SK-N-SH treated with all-trans-retinoic acid at 6 μM for 48 hours (cell line): ENCODE measurements at regions not wholly inside any gene's neighbourhood (a gene's known extent, or its start where the extent isn't known, plus 50 kb on each side); places are given as distances from the start of the nearest gene placed in this dataset.

Source experiments
- ATAC-seq: fragments of 200-7000 bp; cut with Tn5 transposase; 3 replicates; pipeline ENCODE4 v1.9.1; 2020; ENCODE audit warnings: mild to moderate bottlenecking, moderate library complexity
- ARNTL ChIP-seq: fragments of 450-650 bp; formaldehyde crosslinking; IDR thresholded peaks from 2 replicates; pipeline ENCODE4 v1.5.0; 2020; ENCODE audit warnings: low read depth, mild to moderate bottlenecking, moderate library complexity, borderline replicate concordance
- BACH2 ChIP-seq: fragments of 250-450 bp; sonication (Bioruptor Pico); IDR thresholded peaks from 2 replicates; pipeline ENCODE4 v1.9.0; 2021; ENCODE audit warnings: mild to moderate bottlenecking, borderline replicate concordance
- CSDC2 ChIP-seq: fragments of 250-450 bp; sonication (Bioruptor Pico); IDR thresholded peaks from 2 replicates; pipeline ENCODE4 v1.5.0; 2020; ENCODE audit warnings: mild to moderate bottlenecking, moderate library complexity
- ESRRG ChIP-seq: fragments of 250-450 bp; sonication (Bioruptor Pico); IDR thresholded peaks from 2 replicates; pipeline ENCODE4 v1.6.1; 2021; ENCODE audit warnings: mild to moderate bottlenecking
- GLIS3 ChIP-seq: fragments of 250-450 bp; sonication (Bioruptor Pico); IDR thresholded peaks from 2 replicates; pipeline ENCODE4 v1.5.0; 2020; ENCODE audit warnings: mild to moderate bottlenecking, moderate library complexity
- ISL1 ChIP-seq: fragments of 250-450 bp; sonication (Bioruptor Pico); IDR thresholded peaks from 2 replicates; pipeline ENCODE4 v2.1.2; 2022; ENCODE audit warnings: mild to moderate bottlenecking, moderate library complexity
- OSR1 ChIP-seq: fragments of 250-450 bp; sonication (Bioruptor Pico); IDR thresholded peaks from 2 replicates; pipeline ENCODE4 v1.8.0; 2022; ENCODE audit warnings: moderate library complexity, mild to moderate bottlenecking, inconsistent platforms
- RARB ChIP-seq: fragments of 250-450 bp; sonication (Bioruptor Pico); IDR thresholded peaks from 2 replicates; pipeline ENCODE4 v1.8.0; 2021; ENCODE audit warnings: mild to moderate bottlenecking, moderate library complexity
- SNAI2 ChIP-seq: fragments of 250-450 bp; sonication (Bioruptor Pico); IDR thresholded peaks from 2 replicates; pipeline ENCODE4 v1.5.0; 2020; ENCODE audit warnings: mild to moderate bottlenecking, moderate library complexity
- TCF4 ChIP-seq: fragments of 250-450 bp; sonication (Bioruptor Pico); IDR thresholded peaks from 2 replicates; pipeline ENCODE4 v1.8.0; 2021; ENCODE audit warnings: mild to moderate bottlenecking, moderate library complexity, borderline replicate concordance
- TOX ChIP-seq: fragments of 250-450 bp; sonication (Bioruptor Pico); IDR thresholded peaks from 2 replicates; pipeline ENCODE4 v1.8.0; 2021; ENCODE audit warnings: mild to moderate bottlenecking, moderate library complexity, borderline replicate concordance
- ZC3H10 ChIP-seq: fragments of 250-450 bp; sonication (Bioruptor Pico); IDR thresholded peaks from 2 replicates; pipeline ENCODE4 v1.5.1; 2021; ENCODE audit warnings: mild to moderate bottlenecking, moderate library complexity
- ZFP3 ChIP-seq: fragments of 250-450 bp; sonication (Bioruptor Pico); IDR thresholded peaks from 2 replicates; pipeline ENCODE4 v1.5.0; 2020; ENCODE audit warnings: mild to moderate bottlenecking, moderate library complexity
- ZFP30 ChIP-seq: fragments of 450-650 bp; formaldehyde crosslinking; IDR thresholded peaks from 2 replicates; pipeline ENCODE4 v1.5.0; 2022; ENCODE audit warnings: mild to moderate bottlenecking, moderate library complexity
- ZNF70 ChIP-seq: fragments of 450-650 bp; formaldehyde crosslinking; IDR thresholded peaks from 2 replicates; pipeline ENCODE4 v1.5.0; 2020; ENCODE audit warnings: mild to moderate bottlenecking, moderate library complexity
- ZNF8 ChIP-seq: fragments of 450-650 bp; formaldehyde crosslinking; IDR thresholded peaks from 2 replicates; pipeline ENCODE4 v1.5.0; 2020; ENCODE audit warnings: mild to moderate bottlenecking, moderate library complexity
- TF ChIP-seq, protein P1 (sequence below): fragments of 250-450 bp; sonication (Bioruptor Pico); IDR thresholded peaks from 2 replicates; pipeline ENCODE4 v1.5.0; 2020; ENCODE audit warnings: mild to moderate bottlenecking, moderate library complexity
- TF ChIP-seq, protein P2 (sequence below): fragments of 250-450 bp; sonication (Bioruptor Pico); IDR thresholded peaks from 2 replicates; pipeline ENCODE4 v1.5.1; 2021; ENCODE audit warnings: mild to moderate bottlenecking, moderate library complexity
- TF ChIP-seq, protein P3 (sequence below): fragments of 250-450 bp; sonication (Bioruptor Pico); IDR thresholded peaks from 2 replicates; pipeline ENCODE4 v1.5.1; 2020; ENCODE audit warnings: low read depth, mild to moderate bottlenecking, moderate library complexity
- TF ChIP-seq, protein P4 (sequence below): fragments of 250-450 bp; sonication (Bioruptor Pico); IDR thresholded peaks from 2 replicates; pipeline ENCODE4 v1.8.0; 2021; ENCODE audit warnings: low read depth, mild to moderate bottlenecking, moderate library complexity, borderline replicate concordance

DNA sequence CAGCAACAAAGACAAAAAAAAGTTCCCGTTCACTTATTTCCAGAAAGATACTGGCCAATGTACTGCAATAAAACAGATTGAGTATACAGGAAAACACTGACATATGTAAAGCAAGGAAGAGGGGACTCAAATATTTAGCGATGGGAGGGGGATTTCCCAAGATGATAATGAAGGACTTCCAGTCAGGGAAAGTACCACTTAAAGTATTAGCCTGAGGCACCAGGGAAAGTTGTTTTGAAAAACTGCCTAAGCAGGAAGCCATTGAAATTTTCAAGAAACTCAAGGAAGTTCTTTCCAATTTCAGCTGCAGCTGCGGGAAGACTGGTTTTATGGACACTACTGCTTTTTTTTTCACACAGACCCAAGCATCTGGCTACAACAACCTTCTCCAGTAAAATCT, 1007.4 kb upstream of the NOVA1 start:
- ATAC-seq: no peak
- TF ChIP-seq ESRRG (CRISPR knock-in tag) (no peak), TCF4 (CRISPR knock-in tag) (no peak), SNAI2 (no peak), CSDC2 (CRISPR knock-in tag) (no peak), ARNTL (CRISPR knock-in tag) (no peak), ZNF8 (CRISPR knock-in tag) (no peak), ZFP3 (CRISPR knock-in tag) (no peak), OSR1 (CRISPR knock-in tag) (no peak), GLIS3 (CRISPR knock-in tag) (no peak), ISL1 (CRISPR knock-in tag) (no peak), ZC3H10 (CRISPR knock-in tag) (no peak), ZNF70 (CRISPR knock-in tag) (no peak), TOX (no peak), BACH2 (no peak)
- TF ChIP-seq, protein P1, sequence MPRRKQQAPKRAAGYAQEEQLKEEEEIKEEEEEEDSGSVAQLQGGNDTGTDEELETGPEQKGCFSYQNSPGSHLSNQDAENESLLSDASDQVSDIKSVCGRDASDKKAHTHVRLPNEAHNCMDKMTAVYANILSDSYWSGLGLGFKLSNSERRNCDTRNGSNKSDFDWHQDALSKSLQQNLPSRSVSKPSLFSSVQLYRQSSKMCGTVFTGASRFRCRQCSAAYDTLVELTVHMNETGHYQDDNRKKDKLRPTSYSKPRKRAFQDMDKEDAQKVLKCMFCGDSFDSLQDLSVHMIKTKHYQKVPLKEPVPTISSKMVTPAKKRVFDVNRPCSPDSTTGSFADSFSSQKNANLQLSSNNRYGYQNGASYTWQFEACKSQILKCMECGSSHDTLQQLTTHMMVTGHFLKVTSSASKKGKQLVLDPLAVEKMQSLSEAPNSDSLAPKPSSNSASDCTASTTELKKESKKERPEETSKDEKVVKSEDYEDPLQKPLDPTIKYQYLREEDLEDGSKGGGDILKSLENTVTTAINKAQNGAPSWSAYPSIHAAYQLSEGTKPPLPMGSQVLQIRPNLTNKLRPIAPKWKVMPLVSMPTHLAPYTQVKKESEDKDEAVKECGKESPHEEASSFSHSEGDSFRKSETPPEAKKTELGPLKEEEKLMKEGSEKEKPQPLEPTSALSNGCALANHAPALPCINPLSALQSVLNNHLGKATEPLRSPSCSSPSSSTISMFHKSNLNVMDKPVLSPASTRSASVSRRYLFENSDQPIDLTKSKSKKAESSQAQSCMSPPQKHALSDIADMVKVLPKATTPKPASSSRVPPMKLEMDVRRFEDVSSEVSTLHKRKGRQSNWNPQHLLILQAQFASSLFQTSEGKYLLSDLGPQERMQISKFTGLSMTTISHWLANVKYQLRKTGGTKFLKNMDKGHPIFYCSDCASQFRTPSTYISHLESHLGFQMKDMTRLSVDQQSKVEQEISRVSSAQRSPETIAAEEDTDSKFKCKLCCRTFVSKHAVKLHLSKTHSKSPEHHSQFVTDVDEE (CRISPR knock-in tag): no peak
- TF ChIP-seq, protein P2, sequence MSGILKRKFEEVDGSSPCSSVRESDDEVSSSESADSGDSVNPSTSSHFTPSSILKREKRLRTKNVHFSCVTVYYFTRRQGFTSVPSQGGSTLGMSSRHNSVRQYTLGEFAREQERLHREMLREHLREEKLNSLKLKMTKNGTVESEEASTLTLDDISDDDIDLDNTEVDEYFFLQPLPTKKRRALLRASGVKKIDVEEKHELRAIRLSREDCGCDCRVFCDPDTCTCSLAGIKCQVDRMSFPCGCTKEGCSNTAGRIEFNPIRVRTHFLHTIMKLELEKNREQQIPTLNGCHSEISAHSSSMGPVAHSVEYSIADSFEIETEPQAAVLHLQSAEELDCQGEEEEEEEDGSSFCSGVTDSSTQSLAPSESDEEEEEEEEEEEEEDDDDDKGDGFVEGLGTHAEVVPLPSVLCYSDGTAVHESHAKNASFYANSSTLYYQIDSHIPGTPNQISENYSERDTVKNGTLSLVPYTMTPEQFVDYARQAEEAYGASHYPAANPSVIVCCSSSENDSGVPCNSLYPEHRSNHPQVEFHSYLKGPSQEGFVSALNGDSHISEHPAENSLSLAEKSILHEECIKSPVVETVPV (CRISPR knock-in tag): no peak
- TF ChIP-seq, protein P3, sequence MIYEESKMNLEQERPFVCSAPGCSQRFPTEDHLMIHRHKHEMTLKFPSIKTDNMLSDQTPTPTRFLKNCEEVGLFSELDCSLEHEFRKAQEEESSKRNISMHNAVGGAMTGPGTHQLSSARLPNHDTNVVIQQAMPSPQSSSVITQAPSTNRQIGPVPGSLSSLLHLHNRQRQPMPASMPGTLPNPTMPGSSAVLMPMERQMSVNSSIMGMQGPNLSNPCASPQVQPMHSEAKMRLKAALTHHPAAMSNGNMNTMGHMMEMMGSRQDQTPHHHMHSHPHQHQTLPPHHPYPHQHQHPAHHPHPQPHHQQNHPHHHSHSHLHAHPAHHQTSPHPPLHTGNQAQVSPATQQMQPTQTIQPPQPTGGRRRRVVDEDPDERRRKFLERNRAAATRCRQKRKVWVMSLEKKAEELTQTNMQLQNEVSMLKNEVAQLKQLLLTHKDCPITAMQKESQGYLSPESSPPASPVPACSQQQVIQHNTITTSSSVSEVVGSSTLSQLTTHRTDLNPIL (CRISPR knock-in tag): no peak
- TF ChIP-seq, protein P4, sequence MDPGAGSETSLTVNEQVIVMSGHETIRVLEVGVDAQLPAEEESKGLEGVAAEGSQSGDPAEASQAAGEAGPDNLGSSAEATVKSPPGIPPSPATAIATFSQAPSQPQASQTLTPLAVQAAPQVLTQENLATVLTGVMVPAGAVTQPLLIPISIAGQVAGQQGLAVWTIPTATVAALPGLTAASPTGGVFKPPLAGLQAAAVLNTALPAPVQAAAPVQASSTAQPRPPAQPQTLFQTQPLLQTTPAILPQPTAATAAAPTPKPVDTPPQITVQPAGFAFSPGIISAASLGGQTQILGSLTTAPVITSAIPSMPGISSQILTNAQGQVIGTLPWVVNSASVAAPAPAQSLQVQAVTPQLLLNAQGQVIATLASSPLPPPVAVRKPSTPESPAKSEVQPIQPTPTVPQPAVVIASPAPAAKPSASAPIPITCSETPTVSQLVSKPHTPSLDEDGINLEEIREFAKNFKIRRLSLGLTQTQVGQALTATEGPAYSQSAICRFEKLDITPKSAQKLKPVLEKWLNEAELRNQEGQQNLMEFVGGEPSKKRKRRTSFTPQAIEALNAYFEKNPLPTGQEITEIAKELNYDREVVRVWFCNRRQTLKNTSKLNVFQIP (CRISPR knock-in tag): no peak

DNA sequence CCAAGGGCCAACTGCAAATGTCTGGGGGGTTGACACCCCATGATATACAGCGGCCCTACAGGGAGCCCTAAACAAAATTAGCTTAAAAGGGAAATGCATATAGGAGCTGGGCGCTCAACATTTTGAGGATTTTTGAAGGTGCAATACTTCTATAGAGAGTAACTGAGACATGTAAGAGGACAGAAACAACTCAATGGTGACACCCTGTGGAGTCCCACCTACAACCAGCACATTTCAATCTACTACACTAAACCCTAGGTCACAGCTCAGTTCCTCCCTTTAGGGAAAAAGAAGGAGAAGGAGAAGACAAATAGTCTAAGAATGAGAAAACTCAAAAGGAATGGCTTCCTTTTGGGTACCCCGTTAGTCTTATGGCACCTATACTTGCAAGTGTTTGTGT, 1010.5 kb upstream of the NOVA1 start:
- ATAC-seq: no peak
- TF ChIP-seq TOX: no peak
- TF ChIP-seq, protein P1 (CRISPR knock-in tag): no peak
- TF ChIP-seq OSR1 (CRISPR knock-in tag): no peak
- no peak for TF ChIP-seq ZNF8 (CRISPR knock-in tag)
- no peak for TF ChIP-seq RARB (CRISPR knock-in tag)
- TF ChIP-seq ESRRG (CRISPR knock-in tag): no peak
- TF ChIP-seq CSDC2 (CRISPR knock-in tag): no peak
- TF ChIP-seq, protein P2 (CRISPR knock-in tag): no peak
- TF ChIP-seq, protein P4 (CRISPR knock-in tag): no peak
- TF ChIP-seq ZFP30 (CRISPR knock-in tag): no peak
- TF ChIP-seq BACH2: no peak
- TF ChIP-seq ISL1 (CRISPR knock-in tag): no peak
- TF ChIP-seq ARNTL (CRISPR knock-in tag): no peak
- TF ChIP-seq SNAI2: no peak
- TF ChIP-seq, all 23 proteins: peak for 0
